T-helper 9 cell (primary cell): ENCODE measurements at regions not wholly inside any gene's neighbourhood (a gene's known extent, or its start where the extent isn't known, plus 50 kb on each side); places are given as distances from the start of the nearest gene placed in this dataset.

Experiments used
- DNase-seq: peaks from one replicate; pipeline ENCODE4 v3.0.0-alpha.2; 2020

- DNase-seq = no peak
Observed at GRCh38 chr1:98374098-98374497, 287.4 kb upstream of the SNX7 start.

- DNase-seq = no peak
Observed at GRCh38 chr1:98373056-98373455, 288.5 kb upstream of the SNX7 start.

- DNase-seq = no peak
Observed at GRCh38 chr1:98371764-98372163, 289.8 kb upstream of the SNX7 start.

GRCh38 chr1:98369463-98369862 lies 292.1 kb upstream of the SNX7 start:
- no peak for DNase-seq

GRCh38 chr1:98368995-98369394 lies 292.5 kb upstream of the SNX7 start:
- DNase-seq = no peak

DNA sequence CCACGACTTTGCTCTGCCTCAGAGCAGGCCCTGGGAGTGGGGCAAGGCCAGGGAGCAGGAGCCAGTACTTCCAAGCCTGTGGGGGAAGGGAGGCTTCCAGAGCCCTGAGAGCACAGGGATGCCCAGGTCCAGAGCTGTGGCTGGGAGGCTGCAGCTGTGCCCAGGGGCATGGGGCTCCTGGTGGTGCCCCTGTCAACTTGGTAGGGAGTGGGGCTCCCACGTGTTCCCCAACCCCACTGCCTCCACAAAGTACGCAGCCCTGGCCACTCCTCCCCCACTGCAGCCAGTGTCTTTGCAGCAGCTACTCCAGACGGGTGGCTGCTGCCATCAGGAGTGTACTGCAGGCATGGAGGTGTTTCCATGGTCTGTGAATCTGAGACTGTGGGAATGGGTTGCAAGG lies 294.1 kb upstream of the SNX7 start:
- no peak for DNase-seq

DNA sequence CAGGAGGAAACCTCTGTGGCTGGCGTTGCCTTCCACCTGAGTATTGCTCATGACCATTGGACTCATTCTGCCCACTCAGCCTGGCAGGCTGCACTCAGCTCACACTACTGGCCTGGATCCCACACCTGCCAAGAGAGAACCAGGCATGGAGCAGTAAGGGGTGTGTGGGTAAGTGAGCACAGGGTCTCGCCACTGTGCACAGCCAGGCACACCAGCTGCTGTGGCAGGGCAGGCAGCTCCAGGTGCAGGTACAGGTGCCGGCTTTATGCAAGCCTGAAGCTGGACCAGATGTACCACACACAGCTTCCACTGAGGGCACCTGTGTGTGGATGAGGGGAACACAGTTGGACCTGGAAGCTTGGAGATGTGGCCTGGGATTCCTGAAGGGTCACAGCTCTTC lies 295.2 kb upstream of the SNX7 start:
- DNase-seq = no peak

DNA sequence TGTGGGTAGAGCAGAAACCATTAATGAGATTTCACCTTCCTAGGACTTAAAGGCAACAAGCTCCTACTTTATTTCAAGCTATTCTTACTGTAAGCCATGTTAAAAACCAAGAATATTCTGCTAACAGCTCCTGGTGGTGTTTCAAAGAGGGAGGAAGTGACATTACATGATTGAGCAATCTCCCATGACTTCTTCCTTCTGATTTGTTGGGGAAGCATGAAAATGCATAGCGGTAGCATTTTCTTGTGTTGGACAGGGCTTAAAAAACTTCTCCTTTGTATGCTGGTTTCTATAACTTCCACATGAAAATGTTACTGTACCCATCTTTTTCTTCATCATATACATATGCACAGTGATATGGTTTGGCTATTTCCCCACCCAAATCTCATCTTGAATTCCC lies 297.0 kb upstream of the SNX7 start:
- DNase-seq = no peak

DNA sequence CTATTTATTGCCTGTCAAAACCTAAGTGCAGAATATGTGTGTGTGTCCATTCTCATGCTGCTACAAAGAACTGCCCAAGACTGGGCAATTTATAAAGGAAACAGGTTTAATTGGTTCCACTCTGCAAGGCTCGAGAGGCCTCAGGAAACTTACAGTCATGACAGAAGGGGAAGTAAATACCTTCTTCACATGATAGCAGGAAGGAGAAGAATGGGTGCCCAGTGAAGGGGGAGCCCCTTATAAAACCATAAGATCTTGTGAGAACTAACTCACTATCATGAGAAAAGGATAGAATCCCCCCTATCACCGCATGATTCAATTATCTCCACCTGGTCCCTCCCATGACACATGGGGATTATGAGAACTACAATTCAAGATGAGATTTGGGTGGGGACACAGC lies 300.7 kb upstream of the SNX7 start:
- no peak for DNase-seq

GRCh38 chr1:98355656-98356383 lies 305.7 kb upstream of the SNX7 start:
- no peak for DNase-seq

DNA sequence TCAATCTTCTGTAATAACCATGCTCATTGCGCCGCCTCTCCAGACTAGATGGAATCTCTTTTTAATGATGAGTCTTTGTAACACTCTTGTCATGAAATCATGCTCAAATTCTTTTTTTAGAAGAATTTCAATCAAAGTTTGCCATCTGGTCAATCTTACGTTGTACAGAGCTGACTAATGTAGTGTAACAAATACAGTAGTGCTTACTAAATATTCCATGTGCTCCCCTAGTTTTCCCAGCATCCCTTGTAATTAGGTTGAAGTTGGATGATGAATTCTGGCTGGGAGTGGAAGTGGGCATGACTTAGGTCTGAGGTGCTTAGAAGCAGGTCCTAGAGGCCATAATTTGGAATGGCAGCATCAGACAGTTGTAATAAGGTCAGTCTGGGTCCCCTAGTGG lies 309.1 kb upstream of the SNX7 start:
- no peak for DNase-seq

DNA sequence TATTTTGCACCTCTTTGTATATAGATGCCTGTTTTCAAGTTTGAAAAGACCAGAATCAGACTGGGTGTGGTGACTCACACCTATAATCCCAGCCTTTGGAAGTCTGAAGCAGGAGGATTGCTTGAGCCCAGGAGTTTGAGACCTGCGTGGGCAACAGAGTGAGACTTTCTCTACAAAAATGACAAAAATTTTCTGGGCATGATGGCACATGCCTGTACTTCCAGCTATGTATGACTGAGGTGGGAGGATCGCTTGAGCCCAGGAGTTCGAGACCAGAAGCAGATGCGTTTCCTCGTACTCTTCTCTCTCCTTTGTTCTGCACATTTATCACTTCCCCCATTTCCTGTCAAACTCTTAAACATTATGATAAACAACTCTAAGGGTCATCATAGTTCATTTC lies 310.0 kb upstream of the SNX7 start:
- DNase-seq = no peak

DNA sequence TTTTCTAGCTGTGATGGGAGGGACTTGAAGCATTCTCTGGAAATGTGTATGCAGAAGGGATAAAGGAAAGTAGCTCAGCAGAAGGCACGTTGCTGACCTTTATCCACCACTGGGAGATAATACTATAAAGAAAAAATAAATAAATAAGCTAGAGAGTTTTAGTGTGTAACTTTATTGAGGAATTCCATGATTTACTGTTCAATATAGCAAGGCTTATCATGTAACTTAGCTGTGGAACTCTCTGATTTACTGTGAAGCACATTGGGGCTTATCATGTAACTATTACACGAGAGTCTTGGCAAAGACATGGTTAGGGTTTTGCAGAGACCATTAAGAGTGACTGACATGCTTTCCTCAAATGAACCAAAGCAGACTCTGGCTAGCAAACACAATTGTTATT lies 316.1 kb upstream of the SNX7 start:
- no peak for DNase-seq

GRCh38 chr1:98344731-98345130 lies 316.8 kb upstream of the SNX7 start:
- no peak for DNase-seq

- DNase-seq = no peak
Observed at GRCh38 chr1:98342566-98342965, 319.0 kb upstream of the SNX7 start.

- no peak for DNase-seq
Observed at GRCh38 chr1:98340511-98340910, 321.0 kb upstream of the SNX7 start.

DNA sequence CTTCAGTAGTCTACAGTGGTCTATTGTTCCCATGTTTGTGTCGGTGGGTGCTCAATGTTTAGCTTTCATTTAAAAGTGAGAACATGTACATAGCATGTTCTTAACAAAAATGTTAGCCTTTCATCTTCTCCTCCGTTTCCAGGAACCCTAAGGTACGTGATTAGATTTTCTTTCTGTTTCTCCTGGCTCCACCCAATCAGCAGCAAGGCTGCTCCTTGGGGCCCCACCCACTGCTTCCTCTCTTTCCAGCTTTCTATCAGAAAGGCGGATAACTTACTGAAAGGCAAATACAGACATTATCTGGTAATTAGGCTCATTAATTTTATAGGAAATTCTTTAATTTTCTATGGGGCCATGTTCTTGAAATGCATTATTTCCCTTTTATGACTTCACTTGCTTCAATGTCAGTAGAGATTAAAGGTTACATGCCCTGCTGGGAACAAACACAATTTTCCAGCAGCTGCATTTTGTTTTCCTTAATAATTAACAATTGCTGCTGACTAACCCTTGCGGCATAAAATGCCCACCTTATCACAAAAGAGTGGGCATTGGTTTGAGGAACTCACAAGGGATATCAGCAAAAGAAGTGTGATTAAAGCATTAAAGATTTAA lies 324.9 kb upstream of the SNX7 start:
- no peak for DNase-seq

DNA sequence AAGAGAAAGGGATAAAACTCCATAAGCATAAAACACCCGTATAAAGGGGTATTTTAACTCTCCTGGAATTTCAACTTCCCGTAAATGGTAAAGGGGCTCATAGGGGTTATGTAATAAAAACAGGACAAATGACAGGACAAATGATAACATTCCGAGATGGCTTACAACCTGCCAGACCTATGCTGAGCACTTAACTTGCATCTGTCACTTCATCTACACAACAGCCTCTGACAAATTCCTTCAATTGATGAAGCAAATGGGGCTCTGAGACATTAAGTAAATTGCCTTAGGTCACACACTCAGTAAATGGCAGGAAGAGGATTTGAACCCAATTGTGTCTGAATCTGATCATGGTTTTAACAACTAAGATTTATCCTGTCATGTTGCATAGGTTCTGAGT lies 327.6 kb upstream of the SNX7 start:
- DNase-seq = no peak

DNA sequence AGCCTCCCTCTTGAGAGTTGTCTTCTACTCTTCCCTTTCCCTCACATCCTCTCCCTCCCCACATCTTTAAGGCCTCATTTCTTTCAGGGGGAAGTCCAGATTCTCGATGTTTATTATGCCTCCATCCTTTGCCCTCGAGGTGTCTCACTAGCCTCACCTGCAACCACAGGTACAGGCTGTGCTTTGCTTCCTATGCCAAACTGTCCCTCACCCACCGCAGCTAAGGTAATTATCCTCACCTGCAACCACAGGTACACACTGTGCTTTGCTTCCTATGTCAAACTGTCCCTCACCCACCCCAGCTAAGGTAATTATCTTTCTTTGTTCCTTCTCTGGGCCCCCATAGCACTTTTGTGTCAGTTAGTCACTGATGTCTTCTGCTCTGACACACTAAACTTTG lies 328.1 kb upstream of the SNX7 start:
- no peak for DNase-seq

- DNase-seq = no peak
Observed at GRCh38 chr1:98331718-98332311, 329.7 kb upstream of the SNX7 start.

DNA sequence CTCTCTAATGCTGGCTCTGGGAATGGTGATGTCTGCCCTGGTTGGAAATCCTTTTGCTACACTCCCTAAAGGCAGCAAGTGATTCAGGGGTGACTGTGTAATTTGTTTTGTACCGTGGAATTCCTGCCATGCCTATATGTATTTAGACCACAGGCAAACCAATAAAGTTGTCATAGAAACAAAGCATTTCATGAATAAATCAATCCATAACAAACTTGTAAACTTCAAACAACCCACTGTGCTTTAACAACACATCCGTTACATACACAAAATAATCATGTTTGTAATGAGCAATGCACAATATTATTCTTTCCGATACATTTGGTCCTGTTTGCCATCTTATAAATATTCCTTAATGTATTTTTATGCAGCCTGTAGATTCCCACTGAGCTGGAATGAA lies 330.3 kb upstream of the SNX7 start:
- DNase-seq = no peak

DNA sequence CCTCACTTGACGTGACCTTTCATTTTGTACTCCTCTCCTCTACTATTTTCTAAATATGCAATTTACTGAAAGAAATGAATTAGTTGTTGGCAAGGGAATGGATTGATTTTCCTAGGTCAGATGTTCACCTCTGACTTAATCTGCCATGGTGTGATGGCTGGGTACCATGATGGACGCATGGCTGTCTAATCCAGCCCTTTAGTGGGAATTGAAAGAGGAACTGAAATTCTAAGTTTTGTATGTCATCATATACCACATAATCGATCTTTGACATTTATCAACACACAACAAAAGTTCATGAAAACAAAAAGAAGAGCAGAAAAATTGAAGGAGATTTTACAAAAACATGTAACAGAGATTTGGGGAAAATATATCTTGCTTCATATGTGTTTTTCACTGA lies 331.3 kb upstream of the SNX7 start:
- DNase-seq = no peak

- DNase-seq = no peak
Observed at GRCh38 chr1:98328855-98329254, 332.7 kb upstream of the SNX7 start.

GRCh38 chr1:98327220-98327861 lies 334.2 kb upstream of the SNX7 start:
- no peak for DNase-seq
